HEK293 (cell line): ENCODE measurements at regions not wholly inside any gene's neighbourhood (a gene's known extent, or its start where the extent isn't known, plus 50 kb on each side); places are given as distances from the start of the nearest gene placed in this dataset.

Source experiments
- CTCF ChIP-seq: fragments of 450-650 bp; formaldehyde crosslinking; IDR thresholded peaks from 2 replicates; pipeline ENCODE4 v1.5.1; 2016; ENCODE audit warnings: missing biosample characterization, missing genetic modification characterization
- REST ChIP-seq: fragments of 450-650 bp; formaldehyde crosslinking; IDR thresholded peaks from 2 replicates; pipeline ENCODE4 v1.5.1; 2016; ENCODE audit warnings: missing biosample characterization, missing genetic modification characterization
- ZBTB21 ChIP-seq: fragments of 450-650 bp; formaldehyde crosslinking; IDR thresholded peaks from 2 replicates; pipeline ENCODE4 v1.5.1; 2017; ENCODE audit warnings: missing biosample characterization, missing genetic modification characterization
- ZBTB49 ChIP-seq: fragments of 450-650 bp; formaldehyde crosslinking; IDR thresholded peaks from 2 replicates; pipeline ENCODE4 v1.5.1; 2016; ENCODE audit warnings: missing biosample characterization, missing genetic modification characterization, low read depth
- ZNF140 ChIP-seq: fragments of 450-650 bp; formaldehyde crosslinking; IDR thresholded peaks from 2 replicates; pipeline ENCODE4 v1.5.1; 2016; ENCODE audit warnings: missing biosample characterization, missing genetic modification characterization
- ZNF24 ChIP-seq: fragments of 450-650 bp; formaldehyde crosslinking; IDR thresholded peaks from 2 replicates; pipeline ENCODE4 v1.5.1; 2016; ENCODE audit warnings: missing biosample characterization, missing genetic modification characterization
- ZNF280D ChIP-seq: fragments of 450-650 bp; formaldehyde crosslinking; IDR thresholded peaks from 2 replicates; pipeline ENCODE4 v1.5.1; 2016; ENCODE audit warnings: missing biosample characterization, missing genetic modification characterization

- TF ChIP-seq REST (tag by site-specific recombination) = no peak
- no peak for TF ChIP-seq ZNF280D (tag by site-specific recombination)
- TF ChIP-seq ZNF140 (tag by site-specific recombination) = no peak
- TF ChIP-seq CTCF (tag by site-specific recombination) = no peak
- no peak for TF ChIP-seq ZNF24 (tag by site-specific recombination)
- no peak for TF ChIP-seq ZBTB21
- no peak for TF ChIP-seq ZBTB49
Observed at GRCh38 chr2:120805011-120805410, 69.3 kb downstream of the GLI2 start.
